GM13977 (cell line): ENCODE measurements at regions not wholly inside any gene's neighbourhood (a gene's known extent, or its start where the extent isn't known, plus 50 kb on each side); places are given as distances from the start of the nearest gene placed in this dataset.

Source experiments
- DNase-seq: peaks from one replicate; pipeline ENCODE4 v3.0.0; 2012; ENCODE audit warnings: low spot score
- CTCF ChIP-seq: IDR thresholded peaks from 2 replicates; pipeline ENCODE4 v1.5.1; 2012; ENCODE audit warnings: mild to moderate bottlenecking, control low read depth; ENCODE audit not compliant: insufficient read depth; ENCODE audit errors: extremely low read depth, missing control alignments
- in situ Hi-C: fragments of 300-500 bp; cut with MboI; formaldehyde crosslinking; loops from one replicate; pipeline ENCODE4 v1.12.0; 2022; ENCODE audit warnings: low sequenced_read_pairs, low pct_unique_long_range_greater_than_20kb, mixed read lengths, inconsistent platforms; ENCODE audit not compliant: unreplicated experiment

DNA sequence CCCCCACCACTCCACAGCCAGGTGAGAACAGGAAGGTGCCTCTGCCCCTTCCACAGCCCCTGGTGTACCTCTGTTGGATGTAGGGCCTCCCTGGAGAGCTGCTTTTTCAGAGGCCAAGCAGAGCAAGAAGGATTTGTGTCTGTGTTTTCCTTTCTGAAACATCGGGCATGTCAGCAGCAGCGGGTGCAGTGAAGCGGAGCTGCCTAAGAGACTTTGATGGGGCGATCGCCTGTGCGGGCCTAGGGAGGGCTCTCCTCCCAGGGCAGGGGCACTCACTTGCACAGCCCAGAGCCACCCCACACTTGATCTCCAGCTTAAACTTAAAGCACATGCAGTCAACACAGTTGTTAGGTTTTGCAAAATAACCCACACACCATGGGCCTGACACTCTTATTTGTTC, 324.7 kb downstream of the ACTR3B start:
- no peak for TF ChIP-seq CTCF
- no peak for DNase-seq
- in situ Hi-C loops = no loop called here

DNA sequence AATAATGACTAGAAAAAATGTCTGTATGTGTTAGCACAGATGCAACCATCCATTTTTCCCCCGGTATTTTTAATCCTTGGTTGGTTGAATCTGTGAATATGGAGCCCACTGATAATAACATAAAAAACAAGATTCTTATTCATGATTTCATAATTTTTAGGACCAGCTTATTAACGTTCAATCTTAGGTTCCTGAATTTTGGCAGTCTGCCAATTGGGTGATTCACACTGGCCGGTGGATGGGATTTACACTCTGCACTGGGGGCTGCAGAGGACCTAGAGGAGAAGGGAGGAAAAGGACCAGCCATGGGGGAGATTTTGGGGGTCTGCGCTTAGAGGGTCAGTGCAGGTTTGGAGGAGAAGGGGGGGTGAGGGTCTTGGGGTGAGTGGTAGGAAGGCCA, 327.9 kb downstream of the ACTR3B start:
- in situ Hi-C loops = no loop called here
- TF ChIP-seq CTCF = no peak
- no peak for DNase-seq

- no peak for DNase-seq
- in situ Hi-C loops = no loop called here
- no peak for TF ChIP-seq CTCF
These were observed 329.0 kb downstream of the ACTR3B start for GRCh38 chr7:153088601-153089000.

- no peak for DNase-seq
- in situ Hi-C loops = no loop called here
- no peak for TF ChIP-seq CTCF
These were observed 330.7 kb downstream of the ACTR3B start for GRCh38 chr7:153090209-153090608.

DNA sequence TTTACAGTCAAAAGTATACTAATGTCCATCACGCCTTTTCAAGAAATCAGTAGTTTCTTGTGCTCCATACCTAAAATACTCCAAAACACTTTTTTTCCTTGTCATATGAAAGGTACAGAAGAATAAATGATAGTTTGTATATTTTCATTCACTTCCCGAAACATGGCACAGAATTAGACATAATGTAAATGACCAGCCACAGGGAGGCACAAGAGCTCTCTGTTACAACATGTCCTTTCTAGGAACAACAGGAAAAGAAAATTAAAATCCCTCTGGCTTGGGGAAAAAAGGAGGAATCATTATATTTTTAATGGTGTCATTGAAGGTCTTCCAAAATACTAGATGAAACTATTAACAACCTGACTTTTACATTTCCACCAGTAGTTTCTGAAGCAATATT, 331.2 kb downstream of the ACTR3B start:
- in situ Hi-C loops = no loop called here
- TF ChIP-seq CTCF = no peak
- DNase-seq = no peak

DNA sequence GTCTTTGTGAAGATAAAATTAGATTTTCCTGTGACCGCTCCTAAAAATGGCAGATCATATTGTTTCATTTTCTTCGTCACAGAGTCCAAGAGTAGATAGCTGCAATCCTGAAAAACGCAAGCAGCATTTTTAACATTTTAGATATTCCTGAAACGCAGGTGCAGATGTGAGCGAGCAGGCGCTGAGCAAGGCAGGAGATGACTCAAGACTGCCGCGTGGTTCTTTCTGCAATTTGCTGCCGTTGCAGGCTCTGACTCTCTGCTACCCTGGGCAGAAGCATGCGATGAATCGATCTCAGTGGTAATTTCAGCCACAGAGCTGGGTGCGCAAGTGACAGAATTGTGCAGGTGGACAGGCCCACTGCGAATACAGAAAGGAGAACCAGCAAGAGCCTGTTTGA, 331.9 kb downstream of the ACTR3B start:
- no peak for TF ChIP-seq CTCF
- in situ Hi-C loops = no loop called here
- DNase-seq = no peak
